ENCODE measurements at regions not wholly inside any gene's neighbourhood (a gene's known extent, or its start where the extent isn't known, plus 50 kb on each side); places are given as distances from the start of the nearest gene placed in this dataset.

- no peak overlapping the region for H3K9ac ChIP-seq (ENCODE audit: insufficient read depth, low read depth, low read length)
- POLR2A ChIA-PET: no interaction called here
- H4K20me1 ChIP-seq (ENCODE audit: insufficient read depth, low read length): no peaks in the 10 kb centered on the region
- H3K4me3 ChIP-seq (replicated peaks in 1 of 3; ENCODE audit: insufficient read depth in 1 of 3, low read depth in 2 of 3, low read length in 3 of 3): peak overlapping the region in 1 of 3 experiments; percentile 33; a peak in 1 of 6 replicates
- H3K4me1 ChIP-seq (ENCODE audit: insufficient read depth, low read length): peaks cover 26% of the 10 kb centered on the region
- no peaks in the 10 kb centered on the region for H3K27me3 ChIP-seq (ENCODE audit: control insufficient read depth in 1 of 2, insufficient read depth in 2 of 2, low read length in 2 of 2)
- H3K4me2 ChIP-seq (ENCODE audit: low read depth, low read length): peak overlapping the region; percentile 53; the same call in 1 of the 2 replicates
- DNase-seq (ENCODE audit: low spot score): no peak
- no peaks in the 10 kb centered on the region for H3K36me3 ChIP-seq (replicated peaks in 1 of 2; ENCODE audit: control insufficient read depth in 1 of 2, insufficient read depth in 2 of 2, low read length in 2 of 2)
- intact Hi-C loops (cut with micrococcal nuclease; ENCODE audit: unreplicated experiment): loop anchor here (2.0 to 5.0 kb wide), 2 partner anchors 457 to 554 kb away; partner anchors contain the start of gene EFNB1
- H3K27ac ChIP-seq (ENCODE audit: extremely low read length, insufficient read depth, low read length): no peak overlapping the region
- 17% methylated on average over 6 of the region's 31 CpGs for WGBS (ENCODE audit: low lambda C conversion rate)
- H2AFZ ChIP-seq (ENCODE audit: low read length): no peak overlapping the region
- no peaks in the 10 kb centered on the region for H3K9me3 ChIP-seq (ENCODE audit: low read length)
- no peak for FAIRE-seq
- no TSS peak for BruUV-seq (replicated peaks)
- ATAC-seq: peak; percentile 86
- H3K79me2 ChIP-seq (ENCODE audit: insufficient read depth, low read length): no peaks in the 10 kb centered on the region
- in situ Hi-C loops (cut with HindIII; ENCODE audit: extremely low pct_ligation_motif_present, low pct_unique_long_range_greater_than_20kb): no loop called here
- CTCF ChIA-PET (ENCODE audit: low intra/inter-chr PET ratio, low total read pairs): interaction anchor here (1.0 to 1.1 kb wide), 2 partner anchors 192 to 459 kb away, joined by 3 read pairs; no protein-coding TSS in a partner anchor
- 0 out of 2 replicates have a peak, but pooled peaks have one; percentile 46 for TF ChIP-seq ZNF740 (CRISPR knock-in tag; IDR thresholded peaks at IDR 0.05)
- TF ChIP-seq, protein P1, sequence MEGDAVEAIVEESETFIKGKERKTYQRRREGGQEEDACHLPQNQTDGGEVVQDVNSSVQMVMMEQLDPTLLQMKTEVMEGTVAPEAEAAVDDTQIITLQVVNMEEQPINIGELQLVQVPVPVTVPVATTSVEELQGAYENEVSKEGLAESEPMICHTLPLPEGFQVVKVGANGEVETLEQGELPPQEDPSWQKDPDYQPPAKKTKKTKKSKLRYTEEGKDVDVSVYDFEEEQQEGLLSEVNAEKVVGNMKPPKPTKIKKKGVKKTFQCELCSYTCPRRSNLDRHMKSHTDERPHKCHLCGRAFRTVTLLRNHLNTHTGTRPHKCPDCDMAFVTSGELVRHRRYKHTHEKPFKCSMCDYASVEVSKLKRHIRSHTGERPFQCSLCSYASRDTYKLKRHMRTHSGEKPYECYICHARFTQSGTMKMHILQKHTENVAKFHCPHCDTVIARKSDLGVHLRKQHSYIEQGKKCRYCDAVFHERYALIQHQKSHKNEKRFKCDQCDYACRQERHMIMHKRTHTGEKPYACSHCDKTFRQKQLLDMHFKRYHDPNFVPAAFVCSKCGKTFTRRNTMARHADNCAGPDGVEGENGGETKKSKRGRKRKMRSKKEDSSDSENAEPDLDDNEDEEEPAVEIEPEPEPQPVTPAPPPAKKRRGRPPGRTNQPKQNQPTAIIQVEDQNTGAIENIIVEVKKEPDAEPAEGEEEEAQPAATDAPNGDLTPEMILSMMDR (CRISPR knock-in tag; IDR thresholded peaks at IDR 0.05): peak; percentile 88
- no peak for TF ChIP-seq ZBTB38 (CRISPR knock-in tag; IDR thresholded peaks at IDR 0.05)
- peak; percentile 68 for TF ChIP-seq STAG1 (CRISPR knock-in tag; IDR thresholded peaks at IDR 0.05)
- TF ChIP-seq PPARG (CRISPR knock-in tag; conservative IDR thresholded peaks at IDR 0.05): peak; percentile 91
- TF ChIP-seq ZNF792 (CRISPR knock-in tag; IDR thresholded peaks at IDR 0.05): no peak
- TF ChIP-seq, protein P2, sequence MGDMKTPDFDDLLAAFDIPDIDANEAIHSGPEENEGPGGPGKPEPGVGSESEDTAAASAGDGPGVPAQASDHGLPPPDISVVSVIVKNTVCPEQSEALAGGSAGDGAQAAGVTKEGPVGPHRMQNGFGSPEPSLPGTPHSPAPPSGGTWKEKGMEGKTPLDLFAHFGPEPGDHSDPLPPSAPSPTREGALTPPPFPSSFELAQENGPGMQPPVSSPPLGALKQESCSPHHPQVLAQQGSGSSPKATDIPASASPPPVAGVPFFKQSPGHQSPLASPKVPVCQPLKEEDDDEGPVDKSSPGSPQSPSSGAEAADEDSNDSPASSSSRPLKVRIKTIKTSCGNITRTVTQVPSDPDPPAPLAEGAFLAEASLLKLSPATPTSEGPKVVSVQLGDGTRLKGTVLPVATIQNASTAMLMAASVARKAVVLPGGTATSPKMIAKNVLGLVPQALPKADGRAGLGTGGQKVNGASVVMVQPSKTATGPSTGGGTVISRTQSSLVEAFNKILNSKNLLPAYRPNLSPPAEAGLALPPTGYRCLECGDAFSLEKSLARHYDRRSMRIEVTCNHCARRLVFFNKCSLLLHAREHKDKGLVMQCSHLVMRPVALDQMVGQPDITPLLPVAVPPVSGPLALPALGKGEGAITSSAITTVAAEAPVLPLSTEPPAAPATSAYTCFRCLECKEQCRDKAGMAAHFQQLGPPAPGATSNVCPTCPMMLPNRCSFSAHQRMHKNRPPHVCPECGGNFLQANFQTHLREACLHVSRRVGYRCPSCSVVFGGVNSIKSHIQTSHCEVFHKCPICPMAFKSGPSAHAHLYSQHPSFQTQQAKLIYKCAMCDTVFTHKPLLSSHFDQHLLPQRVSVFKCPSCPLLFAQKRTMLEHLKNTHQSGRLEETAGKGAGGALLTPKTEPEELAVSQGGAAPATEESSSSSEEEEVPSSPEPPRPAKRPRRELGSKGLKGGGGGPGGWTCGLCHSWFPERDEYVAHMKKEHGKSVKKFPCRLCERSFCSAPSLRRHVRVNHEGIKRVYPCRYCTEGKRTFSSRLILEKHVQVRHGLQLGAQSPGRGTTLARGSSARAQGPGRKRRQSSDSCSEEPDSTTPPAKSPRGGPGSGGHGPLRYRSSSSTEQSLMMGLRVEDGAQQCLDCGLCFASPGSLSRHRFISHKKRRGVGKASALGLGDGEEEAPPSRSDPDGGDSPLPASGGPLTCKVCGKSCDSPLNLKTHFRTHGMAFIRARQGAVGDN (CRISPR knock-in tag; IDR thresholded peaks at IDR 0.05): peak; percentile 11; the same call in 1 of the 2 replicates
- TF ChIP-seq FOXC1 (CRISPR knock-in tag; IDR thresholded peaks at IDR 0.05; ENCODE audit: borderline replicate concordance): no peak
- TF ChIP-seq RAD21 (CRISPR knock-in tag; IDR thresholded peaks at IDR 0.05): peak; percentile 69
- peak; percentile 65 for TF ChIP-seq RXRB (CRISPR knock-in tag; IDR thresholded peaks at IDR 0.05; ENCODE audit: borderline replicate concordance)
- TF ChIP-seq, protein P3, sequence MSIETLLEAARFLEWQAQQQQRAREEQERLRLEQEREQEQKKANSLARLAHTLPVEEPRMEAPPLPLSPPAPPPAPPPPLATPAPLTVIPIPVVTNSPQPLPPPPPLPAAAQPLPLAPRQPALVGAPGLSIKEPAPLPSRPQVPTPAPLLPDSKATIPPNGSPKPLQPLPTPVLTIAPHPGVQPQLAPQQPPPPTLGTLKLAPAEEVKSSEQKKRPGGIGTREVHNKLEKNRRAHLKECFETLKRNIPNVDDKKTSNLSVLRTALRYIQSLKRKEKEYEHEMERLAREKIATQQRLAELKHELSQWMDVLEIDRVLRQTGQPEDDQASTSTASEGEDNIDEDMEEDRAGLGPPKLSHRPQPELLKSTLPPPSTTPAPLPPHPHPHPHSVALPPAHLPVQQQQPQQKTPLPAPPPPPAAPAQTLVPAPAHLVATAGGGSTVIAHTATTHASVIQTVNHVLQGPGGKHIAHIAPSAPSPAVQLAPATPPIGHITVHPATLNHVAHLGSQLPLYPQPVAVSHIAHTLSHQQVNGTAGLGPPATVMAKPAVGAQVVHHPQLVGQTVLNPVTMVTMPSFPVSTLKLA (IDR thresholded peaks at IDR 0.05): no peak
- TF ChIP-seq, protein P4, sequence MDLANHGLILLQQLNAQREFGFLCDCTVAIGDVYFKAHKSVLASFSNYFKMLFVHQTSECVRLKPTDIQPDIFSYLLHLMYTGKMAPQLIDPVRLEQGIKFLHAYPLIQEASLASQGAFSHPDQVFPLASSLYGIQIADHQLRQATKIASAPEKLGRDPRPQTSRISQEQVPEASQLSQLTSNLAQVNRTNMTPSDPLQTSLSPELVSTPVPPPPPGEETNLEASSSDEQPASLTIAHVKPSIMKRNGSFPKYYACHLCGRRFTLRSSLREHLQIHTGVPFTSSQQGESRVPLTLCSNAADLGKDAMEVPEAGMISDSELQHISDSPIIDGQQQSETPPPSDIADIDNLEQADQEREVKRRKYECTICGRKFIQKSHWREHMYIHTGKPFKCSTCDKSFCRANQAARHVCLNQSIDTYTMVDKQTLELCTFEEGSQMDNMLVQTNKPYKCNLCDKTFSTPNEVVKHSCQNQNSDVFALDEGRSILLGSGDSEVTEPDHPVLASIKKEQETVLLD (CRISPR knock-in tag; IDR thresholded peaks at IDR 0.05; ENCODE audit: low read depth): no peak
- peak; percentile 57; the same call in 1 of the 2 replicates for TF ChIP-seq RXRA (CRISPR knock-in tag; IDR thresholded peaks at IDR 0.05)
- TF ChIP-seq TP53 (CRISPR knock-in tag; conservative IDR thresholded peaks at IDR 0.05): no peak
Observed at GRCh38 chrX:69285881-69286564, 120.8 kb upstream of the PJA1 start.

Measured in HepG2 (cell line).